Raji (cell line): ENCODE measurements at regions not wholly inside any gene's neighbourhood (a gene's known extent, or its start where the extent isn't known, plus 50 kb on each side); places are given as distances from the start of the nearest gene placed in this dataset.

Source experiments
- POLR2A ChIP-seq: IDR thresholded peaks from 2 replicates; pipeline ENCODE4 v1.6.1; 2011; ENCODE audit warnings: low read depth, low read length, control low read depth; ENCODE audit not compliant: insufficient read depth

- no peak for TF ChIP-seq POLR2A
Observed at GRCh38 chr2:128748835-128749605, 430.4 kb upstream of the HS6ST1 start.

GRCh38 chr2:128750328-128751165, 431.9 kb upstream of the HS6ST1 start:
- TF ChIP-seq POLR2A: no peak

- TF ChIP-seq POLR2A: no peak
Observed at GRCh38 chr2:128751746-128752145, 433.1 kb upstream of the HS6ST1 start.

DNA sequence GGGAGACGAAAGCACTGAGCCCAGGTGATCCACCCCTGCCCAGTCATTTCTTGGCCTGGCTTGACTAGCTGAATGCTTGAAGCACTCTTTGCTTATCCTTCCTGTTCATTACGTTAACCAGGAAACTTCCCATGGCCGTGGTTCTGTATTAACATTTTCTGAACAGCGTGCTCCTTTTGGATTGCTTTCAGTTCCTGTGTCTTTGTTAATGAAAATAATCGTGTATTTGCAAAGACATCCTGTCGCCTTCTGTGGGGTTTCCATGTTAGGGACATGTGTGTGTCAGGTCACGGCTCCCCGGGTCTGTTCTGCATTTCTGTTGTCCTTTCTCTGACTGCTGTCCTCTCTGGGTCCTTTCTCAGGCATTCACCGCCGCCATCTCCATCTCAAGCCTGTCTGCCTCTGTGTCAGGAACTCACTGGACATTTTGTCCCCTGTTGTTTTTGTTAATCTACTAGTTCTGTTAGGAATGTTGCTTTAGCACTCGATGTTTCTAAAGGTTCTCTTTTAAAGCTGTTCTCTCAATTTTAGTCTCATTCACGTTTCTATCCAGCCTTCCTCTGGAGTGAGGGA, 434.1 kb upstream of the HS6ST1 start:
- TF ChIP-seq POLR2A: no peak

DNA sequence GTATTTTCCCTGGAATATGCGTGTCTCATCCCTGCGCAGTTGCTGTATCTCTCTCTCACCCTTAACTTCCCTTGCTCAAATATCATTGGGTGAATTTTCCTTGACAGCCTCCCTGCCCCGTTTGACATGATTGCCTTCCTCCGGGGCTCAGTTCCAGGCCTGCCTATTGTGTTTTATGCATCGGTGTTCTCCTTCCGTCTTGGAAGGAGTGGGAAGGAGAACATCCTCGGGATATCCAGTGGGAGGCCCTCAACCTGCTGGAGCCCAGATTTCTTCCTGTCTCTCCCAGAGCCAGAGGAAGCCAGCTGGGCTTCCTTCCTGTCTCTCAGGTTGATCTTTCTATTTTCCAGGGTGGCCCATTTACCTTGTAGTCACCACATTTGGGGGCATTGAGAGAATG, 434.7 kb upstream of the HS6ST1 start:
- TF ChIP-seq POLR2A: no peak

- no peak for TF ChIP-seq POLR2A
Observed at GRCh38 chr2:128753800-128754199, 435.1 kb upstream of the HS6ST1 start.

DNA sequence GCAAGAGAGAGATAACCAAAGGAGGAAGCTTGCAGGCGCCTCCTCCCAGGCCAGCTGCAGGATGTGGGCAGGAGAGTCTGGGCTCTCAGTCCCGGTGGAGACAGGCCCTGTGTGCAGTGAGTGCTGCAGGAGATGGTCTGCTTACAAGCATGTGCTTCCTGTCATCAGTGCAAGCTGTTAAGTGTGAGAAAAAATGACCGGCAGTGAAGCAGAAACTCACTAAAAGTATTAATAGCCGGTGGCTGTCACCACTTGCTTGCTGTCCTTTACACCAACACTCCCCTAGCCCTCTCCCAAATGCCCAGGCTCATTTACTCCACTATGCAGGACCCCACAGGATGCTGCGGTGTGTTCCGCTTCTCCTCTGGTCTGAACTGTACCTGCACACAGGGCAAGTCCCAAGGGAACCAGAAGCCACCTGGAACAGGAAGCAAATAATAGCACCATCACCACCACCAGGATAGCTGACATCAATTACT, 435.6 kb upstream of the HS6ST1 start:
- TF ChIP-seq POLR2A: no peak

GRCh38 chr2:128755695-128756364, 437.2 kb upstream of the HS6ST1 start:
- no peak for TF ChIP-seq POLR2A

DNA sequence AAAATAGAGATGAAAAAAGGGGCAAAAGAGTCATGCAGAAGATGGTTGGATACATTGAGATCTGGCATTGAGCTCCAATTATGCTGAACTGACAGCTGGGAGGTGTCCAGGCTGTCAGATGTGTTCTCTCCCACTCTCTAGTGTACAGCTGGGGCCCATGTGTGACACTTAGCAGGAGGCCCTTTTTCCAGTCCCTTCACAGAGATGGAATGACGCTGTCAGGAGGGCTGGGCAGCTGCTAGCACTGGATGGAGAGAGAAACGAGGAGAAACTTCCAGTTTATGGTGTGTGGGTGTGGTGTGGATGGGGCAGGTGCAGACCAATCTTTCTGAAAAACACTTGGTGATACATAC, 437.7 kb upstream of the HS6ST1 start:
- no peak for TF ChIP-seq POLR2A

DNA sequence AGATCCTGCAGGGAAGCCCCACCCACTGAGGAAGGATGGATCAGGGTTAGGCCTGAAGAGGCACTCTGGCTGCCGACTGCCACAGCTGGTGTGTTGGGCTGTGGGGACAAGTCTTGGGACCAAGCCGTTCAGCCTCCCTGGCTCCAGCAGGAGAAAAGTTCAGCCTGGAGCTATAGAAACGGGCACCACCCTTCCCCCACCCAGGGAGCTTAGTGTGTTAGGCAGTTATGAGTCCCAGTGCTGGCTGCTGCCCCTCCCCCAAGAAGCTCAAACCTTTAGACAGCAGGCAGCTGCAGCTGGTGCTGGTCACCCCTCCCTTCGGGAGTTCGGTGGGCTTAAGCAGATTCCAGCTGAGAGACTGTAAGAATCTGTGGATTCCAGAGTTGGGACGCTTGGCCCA, 447.1 kb upstream of the HS6ST1 start:
- TF ChIP-seq POLR2A: no peak

DNA sequence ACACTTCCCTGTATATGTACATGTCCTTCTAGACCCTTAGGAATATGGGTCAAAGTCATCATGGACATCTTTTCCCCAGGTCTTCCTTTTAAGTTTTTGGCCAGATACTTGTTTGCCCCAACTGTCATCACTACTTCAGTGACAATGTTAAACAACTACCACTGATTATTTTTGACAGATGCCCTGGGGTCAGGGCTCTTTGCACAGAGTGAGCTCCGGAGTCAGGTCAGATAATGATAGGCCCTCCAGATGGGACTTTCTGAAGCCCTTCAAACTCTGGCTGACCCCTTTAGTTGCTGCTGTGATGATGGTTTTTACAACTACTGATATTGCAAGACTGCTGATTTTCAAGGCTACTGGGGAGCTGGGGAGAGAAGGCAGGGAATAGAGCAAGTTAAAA, 449.4 kb upstream of the HS6ST1 start:
- no peak for TF ChIP-seq POLR2A

DNA sequence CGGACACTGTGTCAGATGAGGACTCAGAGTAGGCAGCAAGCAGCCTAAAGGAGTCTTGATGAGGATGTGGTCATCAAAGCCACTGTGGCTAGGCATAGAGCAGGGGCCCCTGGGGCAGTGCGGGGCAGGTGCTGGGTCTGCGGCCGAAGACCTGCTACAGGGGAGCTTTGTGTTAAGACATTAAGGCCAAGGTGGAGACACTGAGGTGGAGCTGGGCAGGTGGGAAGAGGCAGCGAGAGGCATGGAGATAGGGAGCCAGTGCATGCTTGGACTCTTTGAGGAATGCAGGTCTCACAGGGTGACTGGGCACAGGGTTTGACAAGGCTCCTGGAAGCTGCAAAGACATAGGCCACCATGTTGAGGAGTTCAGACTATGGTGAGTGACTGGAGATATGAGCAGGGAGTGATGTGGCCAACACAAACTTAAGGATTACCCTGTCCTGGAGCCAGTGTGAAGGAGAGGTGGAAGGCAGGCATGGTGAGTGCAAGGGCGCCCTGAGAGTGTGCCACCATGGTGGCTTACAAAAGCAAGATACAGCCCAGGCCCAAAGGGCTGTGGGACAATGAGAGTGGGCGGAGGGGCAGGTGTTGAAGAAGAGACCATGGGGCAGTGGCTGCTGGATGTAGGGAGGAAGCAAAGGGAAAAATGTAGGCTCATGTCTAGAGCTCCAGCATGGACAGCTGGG, 450.9 kb upstream of the HS6ST1 start:
- TF ChIP-seq POLR2A: no peak

- TF ChIP-seq POLR2A: no peak
Observed at GRCh38 chr2:128770143-128771085, 451.7 kb upstream of the HS6ST1 start.

DNA sequence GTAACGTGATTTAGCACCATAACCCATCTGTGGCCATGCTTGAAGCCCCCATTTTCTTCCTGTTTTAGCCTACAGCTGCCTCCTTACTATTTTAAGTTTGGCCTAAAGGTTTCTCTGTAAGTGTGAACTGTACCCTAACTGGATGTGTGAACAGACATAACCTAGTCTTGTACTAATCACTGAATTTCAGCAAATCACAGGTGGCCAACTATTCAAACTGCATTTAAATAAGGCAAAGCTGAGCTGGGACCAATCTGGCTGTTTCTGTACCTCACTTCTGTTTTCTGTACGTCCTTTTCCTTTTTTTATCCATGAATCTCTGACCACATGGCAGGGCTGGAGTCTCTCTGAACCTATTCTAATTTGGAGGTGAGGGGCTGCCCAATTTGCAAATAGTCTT, 452.7 kb upstream of the HS6ST1 start:
- TF ChIP-seq POLR2A: no peak
